GM18951 (cell line): ENCODE measurements at regions not wholly inside any gene's neighbourhood (a gene's known extent, or its start where the extent isn't known, plus 50 kb on each side); places are given as distances from the start of the nearest gene placed in this dataset.

Source experiments
- POLR2A ChIP-seq: IDR thresholded peaks from 4 replicates; pipeline ENCODE4 v1.6.1; 2011; ENCODE audit warnings: mild to moderate bottlenecking; ENCODE audit not compliant: insufficient read length, insufficient read depth; ENCODE audit errors: extremely low read depth
- in situ Hi-C: fragments of 300-500 bp; cut with MboI; formaldehyde crosslinking; loops from one replicate; pipeline ENCODE4 v1.12.0; 2022; ENCODE audit warnings: low sequenced_read_pairs, mixed read lengths, inconsistent platforms; ENCODE audit not compliant: unreplicated experiment

DNA sequence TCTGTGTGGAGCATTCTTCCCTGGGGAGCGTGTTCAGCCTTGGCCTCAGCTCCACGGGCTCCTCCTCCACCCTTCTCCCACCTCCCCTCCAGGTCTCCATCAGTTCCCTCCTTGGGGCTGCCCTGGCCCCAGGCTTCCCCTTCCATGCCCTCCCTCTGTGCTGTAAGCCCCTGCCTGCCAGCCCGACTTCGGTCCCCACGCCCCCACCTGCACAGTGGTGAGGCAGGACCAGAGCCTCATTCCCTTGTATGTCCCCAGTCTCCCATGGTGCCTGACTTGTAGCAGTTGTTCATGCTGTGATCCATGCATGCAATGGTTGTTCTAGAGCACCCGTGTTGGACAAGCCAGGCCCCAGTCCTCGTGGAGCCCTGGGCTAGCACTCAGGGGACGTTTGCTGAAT lies 199.4 kb downstream of the RBFOX3 start:
- TF ChIP-seq POLR2A, result no peak
- in situ Hi-C loops, result no loop called here

DNA sequence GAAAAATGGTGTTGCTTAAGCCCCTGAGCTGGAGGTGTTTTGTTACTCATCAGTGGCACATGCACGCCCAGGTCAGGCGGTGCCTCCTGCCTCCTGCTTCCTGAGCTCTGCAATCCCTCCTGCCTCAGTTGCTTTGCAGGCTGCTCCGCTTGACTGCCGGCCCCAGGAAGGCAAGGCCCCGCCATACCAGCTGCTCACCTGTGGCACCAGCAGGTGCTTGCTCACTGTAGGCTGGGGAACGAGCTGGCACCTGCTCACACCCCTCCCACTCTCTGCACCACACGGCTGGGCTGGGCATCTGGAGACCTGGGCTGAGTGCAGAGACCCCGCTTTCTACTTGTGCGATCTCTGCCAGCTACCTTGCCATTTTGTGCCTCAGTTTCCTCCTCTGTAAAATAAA lies 200.2 kb downstream of the RBFOX3 start:
- in situ Hi-C loops, result no loop called here
- no peak for TF ChIP-seq POLR2A

DNA sequence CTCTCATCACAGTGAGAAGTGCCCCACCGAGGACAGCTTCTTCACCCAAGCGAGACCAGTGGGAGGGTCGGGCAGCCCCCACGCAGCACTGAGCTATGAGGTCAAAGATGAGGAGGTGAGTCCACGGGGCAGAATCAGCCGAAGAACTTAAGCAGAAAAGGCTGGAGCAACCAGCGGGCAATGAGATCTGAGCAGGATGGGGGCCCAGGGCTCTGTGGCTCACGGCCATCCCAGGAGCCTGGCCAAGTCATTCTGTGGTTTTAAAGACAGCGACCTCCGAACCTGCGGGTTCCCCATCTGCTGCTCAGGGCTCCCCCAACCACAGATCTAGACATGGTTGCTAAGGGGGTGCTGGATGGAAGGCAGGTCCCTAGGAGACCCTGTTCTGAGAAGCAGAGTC lies 202.6 kb downstream of the RBFOX3 start:
- TF ChIP-seq POLR2A, result no peak
- in situ Hi-C loops, result no loop called here

DNA sequence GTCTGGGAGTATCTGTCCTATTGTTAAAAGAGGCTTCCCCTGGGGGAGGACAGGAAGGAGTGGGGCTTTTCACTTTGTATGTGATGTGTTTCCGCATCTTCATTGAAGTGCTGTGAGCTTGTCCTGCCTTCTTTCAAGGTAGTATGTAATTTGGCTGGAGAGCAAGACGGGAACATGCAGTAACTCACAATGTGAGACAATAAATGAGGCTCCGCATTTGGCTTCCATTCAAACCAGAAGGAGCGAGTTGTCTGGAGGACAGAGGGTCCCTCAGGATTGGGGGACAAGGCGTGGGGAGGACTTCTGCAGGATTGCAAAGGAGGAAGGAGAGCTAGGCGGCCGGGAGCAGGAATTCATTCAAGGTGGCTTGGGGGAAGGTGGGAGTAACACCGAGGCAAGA lies 203.5 kb downstream of the RBFOX3 start:
- in situ Hi-C loops, result no loop called here
- TF ChIP-seq POLR2A, result no peak

DNA sequence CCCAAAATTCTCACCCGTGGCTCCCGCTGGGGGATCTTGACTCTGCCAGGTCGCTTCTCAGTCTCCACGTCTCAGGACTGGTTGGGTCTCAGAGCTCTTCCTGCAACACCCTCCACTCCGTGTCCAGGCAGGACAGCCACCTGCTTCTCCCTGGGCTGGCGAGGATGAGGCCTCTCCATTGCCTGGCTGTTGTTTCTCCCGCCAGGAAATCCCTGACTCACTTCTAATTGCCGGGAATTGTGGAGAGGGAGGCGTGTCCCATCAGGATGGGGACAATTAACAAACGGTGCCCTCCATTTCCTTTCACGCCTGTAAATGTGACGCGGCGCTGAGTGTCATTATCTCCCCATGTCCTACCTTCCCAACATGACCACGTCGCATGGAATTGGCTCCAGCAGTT lies 204.5 kb downstream of the RBFOX3 start:
- in situ Hi-C loops, result no loop called here
- no peak for TF ChIP-seq POLR2A

DNA sequence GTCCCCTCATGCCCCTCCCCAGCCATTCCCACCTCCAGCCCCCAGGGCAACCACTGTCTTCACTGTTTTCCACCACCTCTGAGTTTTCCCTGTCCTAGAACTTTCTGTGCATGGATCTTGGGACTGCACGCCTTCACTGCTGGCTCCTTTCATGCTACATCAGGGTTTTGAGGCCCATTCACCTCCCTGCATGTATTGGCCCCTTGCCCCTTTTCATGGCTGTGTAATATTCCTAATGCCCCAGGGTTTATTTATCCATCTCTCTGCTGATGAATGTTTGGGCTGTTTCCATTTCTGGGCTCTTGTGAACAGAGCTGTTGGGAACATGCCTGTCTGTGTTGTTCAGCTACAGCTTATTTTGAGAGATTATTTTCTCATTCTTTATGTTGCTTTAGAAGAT lies 205.0 kb downstream of the RBFOX3 start:
- in situ Hi-C loops, result no loop called here
- no peak for TF ChIP-seq POLR2A

DNA sequence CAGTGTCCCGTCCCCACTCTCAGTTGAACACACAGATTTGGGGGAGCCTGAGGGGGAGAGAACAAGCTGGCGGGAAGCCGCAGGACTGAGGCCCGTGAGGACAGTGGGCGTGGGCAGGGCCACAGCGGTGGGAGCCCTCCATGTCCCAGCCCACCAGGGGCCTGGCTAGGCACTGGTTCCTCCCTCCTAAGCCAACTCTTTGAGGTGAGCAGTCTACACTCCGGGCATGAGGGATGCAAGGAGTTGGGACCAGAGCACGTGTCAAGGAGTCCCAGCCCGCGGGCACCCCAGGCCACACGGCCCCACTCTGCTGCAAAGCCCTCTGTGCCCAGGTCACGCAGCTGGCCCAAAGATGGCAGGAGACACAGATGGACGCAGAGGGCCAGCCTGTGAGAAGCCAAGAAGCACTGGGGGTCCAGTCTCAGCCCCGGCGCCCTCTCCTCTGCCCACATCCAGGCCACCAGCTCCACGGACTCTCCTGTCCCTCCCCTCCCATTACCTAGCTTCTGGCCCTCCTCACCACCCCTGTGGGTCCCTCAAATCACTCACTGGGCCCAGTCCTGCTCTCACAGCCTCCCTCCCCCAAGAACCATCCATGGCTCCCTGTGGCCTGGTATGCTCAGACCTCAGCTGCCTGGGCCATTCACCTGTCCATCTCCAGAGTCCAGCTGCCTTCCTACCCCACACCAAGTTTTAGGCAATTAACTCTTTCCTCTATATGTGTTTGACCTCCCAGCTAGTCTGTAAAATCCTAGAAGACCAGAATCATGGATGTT lies 206.5 kb downstream of the RBFOX3 start:
- TF ChIP-seq POLR2A, result no peak

DNA sequence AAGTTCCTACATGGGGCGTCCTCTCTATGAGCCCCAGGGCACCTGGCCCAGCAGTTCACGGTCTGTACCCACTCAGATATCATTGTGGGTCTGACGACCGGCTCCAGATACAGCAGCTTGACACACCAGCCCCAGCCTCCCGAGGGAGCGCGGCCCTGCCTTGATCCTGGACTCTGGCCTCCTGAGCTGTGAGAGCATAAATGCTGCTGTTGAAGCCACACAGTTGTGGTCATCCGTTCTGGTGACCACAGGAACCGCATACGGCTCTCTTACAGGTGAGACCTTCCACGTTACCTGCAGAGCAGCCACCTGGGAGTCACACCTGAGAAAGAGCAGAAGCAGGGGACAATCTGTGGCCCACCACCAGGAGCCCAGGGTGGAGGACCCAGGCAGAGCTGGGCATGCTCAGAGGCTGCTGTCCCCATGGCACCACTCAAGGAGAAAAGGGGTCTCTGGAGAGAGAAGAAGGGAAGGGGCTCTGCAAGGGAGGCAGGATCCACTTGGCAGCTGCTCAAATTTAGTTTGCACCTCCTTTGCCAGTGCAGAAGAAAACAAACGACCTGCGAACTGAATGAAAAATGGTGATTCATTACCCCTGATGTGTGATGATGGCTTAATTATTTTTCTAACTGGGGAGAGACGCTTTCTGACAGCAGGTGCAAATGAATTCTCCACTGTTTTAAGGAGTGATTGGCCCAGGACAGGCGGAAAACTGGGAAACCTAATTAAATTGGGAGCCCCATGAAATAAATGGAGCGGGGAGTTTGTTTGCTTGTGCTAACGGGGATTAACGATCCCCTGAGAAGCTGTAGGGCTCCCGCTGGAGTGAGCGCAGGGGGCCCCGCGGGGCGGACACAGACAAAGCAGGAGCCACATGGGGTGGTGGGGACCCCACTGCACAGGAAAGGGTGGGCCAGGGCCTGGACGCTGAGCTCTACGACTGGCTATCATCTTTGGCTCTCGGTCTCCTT lies 208.9 kb downstream of the RBFOX3 start:
- in situ Hi-C loops, result no loop called here

More for the DNA sequence above, 206.5 kb downstream of the RBFOX3 start:
- in situ Hi-C loops, result no loop called here

DNA sequence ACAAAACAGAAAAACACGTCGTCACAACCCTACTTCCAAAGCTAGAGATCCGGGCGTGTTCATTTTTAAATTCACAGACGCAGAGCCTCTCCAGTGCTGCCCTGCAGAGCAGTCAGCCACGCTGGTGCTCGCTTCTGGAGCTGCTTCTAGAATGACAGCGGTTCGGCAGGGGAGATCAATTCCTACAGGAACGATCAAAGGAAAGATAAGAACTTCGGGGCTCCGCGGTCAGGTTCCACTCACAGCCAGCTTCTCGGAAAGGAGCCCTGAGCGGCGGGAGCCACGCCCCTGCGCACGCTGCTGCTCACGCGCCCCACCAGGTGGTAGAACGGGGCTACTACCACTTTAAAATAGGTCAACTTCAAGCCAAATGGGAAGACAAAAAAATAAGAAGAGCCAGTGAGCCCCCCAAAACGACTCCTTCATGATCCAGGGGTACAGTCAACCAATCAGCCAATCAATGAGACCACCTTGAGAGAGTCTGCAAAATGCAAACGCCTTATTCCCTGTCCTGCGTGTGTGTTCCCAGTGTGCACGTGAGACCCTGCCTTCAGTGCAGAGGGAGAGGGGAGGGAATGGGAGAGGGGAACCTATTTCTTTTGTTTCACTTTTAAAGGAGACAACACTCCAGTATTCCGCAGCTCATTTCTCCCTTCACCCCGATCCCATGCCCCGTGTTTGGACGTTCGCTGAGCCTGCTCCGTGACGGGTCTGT lies 209.7 kb downstream of the RBFOX3 start:
- no peak for TF ChIP-seq POLR2A
- in situ Hi-C loops, result no loop called here

More for the DNA sequence above, 208.9 kb downstream of the RBFOX3 start:
- TF ChIP-seq POLR2A, result no peak

DNA sequence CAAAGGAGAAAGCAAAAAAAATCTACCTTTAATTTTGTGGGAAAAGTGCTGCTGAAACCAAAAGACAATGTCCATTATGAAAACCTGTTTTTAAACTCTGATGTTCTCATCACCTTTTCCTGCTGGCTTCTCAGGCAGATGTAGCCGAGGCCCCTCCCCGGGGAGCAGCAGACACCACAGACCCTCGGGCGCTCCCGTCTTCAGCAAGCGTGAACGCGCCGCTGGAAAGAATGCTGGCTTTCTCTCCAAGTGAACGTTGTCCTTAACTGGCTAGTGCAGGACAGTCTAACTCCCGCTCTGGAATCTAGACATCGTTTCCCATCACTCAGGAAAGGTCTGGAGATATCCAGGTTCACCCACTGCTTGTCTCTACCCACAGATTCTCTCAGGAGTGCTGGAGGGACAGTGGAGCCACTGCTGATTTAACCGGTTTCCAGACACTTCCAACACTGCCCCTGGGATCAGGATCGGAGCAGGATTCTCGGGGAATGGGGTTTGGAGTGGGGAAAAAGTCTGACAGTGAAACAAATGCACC lies 211.2 kb downstream of the RBFOX3 start:
- in situ Hi-C loops, result loop anchor here (10.0 kb wide), 1 partner anchor 315 kb away; no protein-coding TSS in a partner anchor
- no peak for TF ChIP-seq POLR2A

DNA sequence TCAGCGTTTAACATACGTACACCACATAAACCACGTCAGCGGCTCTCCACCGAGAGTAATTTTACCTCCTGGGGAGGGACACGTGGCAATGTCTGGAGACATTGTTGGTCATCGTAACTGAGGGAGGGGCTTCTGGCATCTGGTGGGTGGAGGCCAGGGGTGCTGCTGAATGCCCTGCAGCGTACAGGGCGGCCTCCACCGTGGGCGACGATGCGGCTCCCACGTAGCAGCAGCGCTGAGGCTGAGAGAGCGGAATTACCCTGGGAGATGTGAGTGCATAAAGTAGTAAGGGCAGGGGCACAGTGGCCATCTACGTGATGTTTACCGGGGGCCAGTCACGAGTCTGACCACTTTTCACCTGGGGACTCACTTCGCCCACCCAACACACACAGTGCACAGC lies 212.4 kb downstream of the RBFOX3 start:
- TF ChIP-seq POLR2A, result no peak
- in situ Hi-C loops, result loop anchor here (10.0 kb wide), 1 partner anchor 314 kb away; no protein-coding TSS in a partner anchor

DNA sequence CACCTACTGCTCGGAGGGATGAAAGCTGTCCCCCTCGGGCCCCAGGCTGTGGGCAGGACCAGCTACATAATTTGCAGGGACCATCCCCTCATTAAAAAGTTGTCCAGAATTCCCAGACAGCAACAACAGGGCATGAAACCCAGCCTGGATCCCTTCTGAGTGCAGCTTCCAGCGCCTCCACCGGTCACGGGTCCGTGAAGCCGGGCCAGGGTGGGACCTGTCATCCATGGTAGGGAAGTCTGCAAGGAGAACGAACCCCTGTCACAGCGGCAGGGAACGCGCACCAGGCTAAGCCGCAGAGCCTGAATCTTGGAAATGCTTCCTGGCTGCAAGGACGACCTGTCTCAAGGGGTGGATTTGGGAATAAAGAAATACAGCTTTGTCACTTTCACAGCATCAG lies 214.2 kb downstream of the RBFOX3 start:
- TF ChIP-seq POLR2A, result no peak
- in situ Hi-C loops, result loop anchor here (10.0 kb wide), 1 partner anchor 312 kb away; no protein-coding TSS in a partner anchor
